Ascending aorta (tissue), 2 donors: ENCODE measurements at regions not wholly inside any gene's neighbourhood (a gene's known extent, or its start where the extent isn't known, plus 50 kb on each side); places are given as distances from the start of the nearest gene placed in this dataset.
"Not testable (repeated sequence)": the region's sequence is repeated elsewhere in the genome, so short reads cannot be mapped to it uniquely, and the experiment has no call there.

Source experiments
- DNase-seq, 2 donors: peaks; one replicate each; pipeline ENCODE4 v3.0.0-alpha.2; 2019; ENCODE audit warnings: low spot score in 2 of 2
- H3K27ac ChIP-seq, 2 donors: fragments of 200-600 bp; sonication (generic); one replicate each; pipeline ENCODE4 v1.5.1; 2016 to 2017; ENCODE audit warnings: mild to moderate bottlenecking in 1 of 2
- H3K27me3 ChIP-seq: fragments of 200-600 bp; sonication (generic); one replicate; pipeline ENCODE4 v1.5.1; 2017
- H3K36me3 ChIP-seq, 2 donors: fragments of 200-600 bp; sonication (generic); one replicate each; pipeline ENCODE4 v1.5.1; 2016
- H3K4me1 ChIP-seq, 2 donors: fragments of 200-600 bp; sonication (generic); one replicate each; pipeline ENCODE4 v1.5.1; 2016 to 2017; ENCODE audit warnings: mild to moderate bottlenecking in 1 of 2
- H3K4me3 ChIP-seq, 2 donors: fragments of 200-600 bp; sonication (generic); one replicate each; pipeline ENCODE4 v1.5.1; 2016 to 2017; ENCODE audit warnings: mild to moderate bottlenecking in 1 of 2
- H3K9me3 ChIP-seq, 2 donors: fragments of 200-600 bp; sonication (generic); one replicate each; pipeline ENCODE4 v1.5.1; 2016
- CTCF ChIP-seq, 3 experiments: fragments of 200-600 bp in 2 of 3; fragments of 450-650 bp in 1 of 3; sonication (generic) in 2 of 3; IDR thresholded peaks; one replicate each; pipeline ENCODE4 v1.5.1; 2016 to 2019; ENCODE audit warnings: antibody characterized with exemption in 3 of 3, mild to moderate bottlenecking in 1 of 3, moderate library complexity in 1 of 3
- intact Hi-C: fragments of 100-400 bp; cut with DNase I; formaldehyde crosslinking; loops from one replicate; pipeline ENCODE4 v1.15.1; 2023

GRCh38 chr19:14300303-14300702 is 80.9 kb upstream of the ADGRE5 start:
- intact Hi-C loops, result no loop called here
- Histone ChIP-seq H3K4me3 (no peak overlapping the region), H3K27ac (no peak overlapping the region), H3K9me3 (no peaks in the 10 kb centered on the region), H3K36me3 (no peaks in the 10 kb centered on the region), H3K27me3 (no peaks in the 10 kb centered on the region), H3K4me1 (no peaks in the 10 kb centered on the region)
- DNase-seq, result no peak
- no peak for TF ChIP-seq CTCF (IDR thresholded peaks at IDR 0.05)

- DNase-seq, H3K4me1 ChIP-seq, H3K27me3 ChIP-seq, intact Hi-C loops, H3K36me3 ChIP-seq, H3K9me3 ChIP-seq, H3K27ac ChIP-seq, H3K4me3 ChIP-seq: not testable (repeated sequence)
Observed at GRCh38 chr19:14299224-14299827, 81.9 kb upstream of the ADGRE5 start.

- not testable (repeated sequence) for H3K4me3 ChIP-seq, H3K27ac ChIP-seq
Observed at GRCh38 chr19:14297883-14298576, 83.2 kb upstream of the ADGRE5 start.

GRCh38 chr19:14294974-14295373 is 86.3 kb upstream of the ADGRE5 start:
- DNase-seq, H3K4me1 ChIP-seq, H3K27me3 ChIP-seq, H3K9me3 ChIP-seq, H3K36me3 ChIP-seq, H3K27ac ChIP-seq, intact Hi-C loops, H3K4me3 ChIP-seq: not testable (repeated sequence)

More at GRCh38 chr19:14297883-14298576, 83.2 kb upstream of the ADGRE5 start:
- intact Hi-C loops, H3K4me1 ChIP-seq, H3K9me3 ChIP-seq, DNase-seq, H3K27me3 ChIP-seq, H3K36me3 ChIP-seq: not testable (repeated sequence)

- H3K4me1 ChIP-seq, DNase-seq, H3K36me3 ChIP-seq, H3K27me3 ChIP-seq, H3K9me3 ChIP-seq, intact Hi-C loops, H3K27ac ChIP-seq: not testable (repeated sequence)
- H3K4me3 ChIP-seq, result peak overlapping the region in 1 of 2 donors; percentile 36
Observed at GRCh38 chr19:14293816-14294170, 87.5 kb upstream of the ADGRE5 start.

- H3K27me3 ChIP-seq, H3K27ac ChIP-seq, H3K36me3 ChIP-seq, H3K9me3 ChIP-seq, intact Hi-C loops, DNase-seq, H3K4me1 ChIP-seq: not testable (repeated sequence)
- H3K4me3 ChIP-seq, result peak overlapping the region; percentile 10 to 36
Observed at GRCh38 chr19:14293101-14293815, 87.3 kb upstream of the ADGRL1 start.

- H3K36me3 ChIP-seq, H3K27me3 ChIP-seq, H3K27ac ChIP-seq, H3K4me3 ChIP-seq, H3K9me3 ChIP-seq, DNase-seq, intact Hi-C loops, H3K4me1 ChIP-seq: not testable (repeated sequence)
Observed at GRCh38 chr19:14289810-14290209, 83.8 kb upstream of the ADGRL1 start.

GRCh38 chr19:14287837-14288236 is 81.9 kb upstream of the ADGRL1 start:
- H3K4me1 ChIP-seq, H3K27me3 ChIP-seq, H3K9me3 ChIP-seq, H3K4me3 ChIP-seq, H3K36me3 ChIP-seq, DNase-seq, H3K27ac ChIP-seq, intact Hi-C loops: not testable (repeated sequence)

GRCh38 chr19:14286594-14286993 is 80.6 kb upstream of the ADGRL1 start:
- H3K4me3 ChIP-seq, intact Hi-C loops, H3K9me3 ChIP-seq: not testable (repeated sequence)

GRCh38 chr19:14285726-14286125 is 79.8 kb upstream of the ADGRL1 start:
- H3K27ac ChIP-seq, intact Hi-C loops, H3K4me1 ChIP-seq, H3K9me3 ChIP-seq, DNase-seq, H3K36me3 ChIP-seq, H3K4me3 ChIP-seq, H3K27me3 ChIP-seq: not testable (repeated sequence)

More at GRCh38 chr19:14286594-14286993, 80.6 kb upstream of the ADGRL1 start:
- not testable (repeated sequence) for H3K4me1 ChIP-seq, H3K27ac ChIP-seq, H3K27me3 ChIP-seq, DNase-seq, H3K36me3 ChIP-seq

GRCh38 chr19:14283813-14284520 is 78.0 kb upstream of the ADGRL1 start:
- H3K27me3 ChIP-seq, H3K4me1 ChIP-seq, intact Hi-C loops, DNase-seq, H3K9me3 ChIP-seq, H3K36me3 ChIP-seq, H3K4me3 ChIP-seq: not testable (repeated sequence)
- peak overlapping the region; percentile 31 to 48 for H3K27ac ChIP-seq

GRCh38 chr19:14279270-14279669 is 73.3 kb upstream of the ADGRL1 start:
- H3K4me3 ChIP-seq, DNase-seq, H3K9me3 ChIP-seq, H3K27ac ChIP-seq, H3K4me1 ChIP-seq, H3K36me3 ChIP-seq, H3K27me3 ChIP-seq, intact Hi-C loops: not testable (repeated sequence)
